ENCODE measurements at regions not wholly inside any gene's neighbourhood (a gene's known extent, or its start where the extent isn't known, plus 50 kb on each side); places are given as distances from the start of the nearest gene placed in this dataset.

- TF ChIP-seq, protein P1, sequence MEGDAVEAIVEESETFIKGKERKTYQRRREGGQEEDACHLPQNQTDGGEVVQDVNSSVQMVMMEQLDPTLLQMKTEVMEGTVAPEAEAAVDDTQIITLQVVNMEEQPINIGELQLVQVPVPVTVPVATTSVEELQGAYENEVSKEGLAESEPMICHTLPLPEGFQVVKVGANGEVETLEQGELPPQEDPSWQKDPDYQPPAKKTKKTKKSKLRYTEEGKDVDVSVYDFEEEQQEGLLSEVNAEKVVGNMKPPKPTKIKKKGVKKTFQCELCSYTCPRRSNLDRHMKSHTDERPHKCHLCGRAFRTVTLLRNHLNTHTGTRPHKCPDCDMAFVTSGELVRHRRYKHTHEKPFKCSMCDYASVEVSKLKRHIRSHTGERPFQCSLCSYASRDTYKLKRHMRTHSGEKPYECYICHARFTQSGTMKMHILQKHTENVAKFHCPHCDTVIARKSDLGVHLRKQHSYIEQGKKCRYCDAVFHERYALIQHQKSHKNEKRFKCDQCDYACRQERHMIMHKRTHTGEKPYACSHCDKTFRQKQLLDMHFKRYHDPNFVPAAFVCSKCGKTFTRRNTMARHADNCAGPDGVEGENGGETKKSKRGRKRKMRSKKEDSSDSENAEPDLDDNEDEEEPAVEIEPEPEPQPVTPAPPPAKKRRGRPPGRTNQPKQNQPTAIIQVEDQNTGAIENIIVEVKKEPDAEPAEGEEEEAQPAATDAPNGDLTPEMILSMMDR (IDR thresholded peaks at IDR 0.05) = no peak
- TF ChIP-seq, protein P2, sequence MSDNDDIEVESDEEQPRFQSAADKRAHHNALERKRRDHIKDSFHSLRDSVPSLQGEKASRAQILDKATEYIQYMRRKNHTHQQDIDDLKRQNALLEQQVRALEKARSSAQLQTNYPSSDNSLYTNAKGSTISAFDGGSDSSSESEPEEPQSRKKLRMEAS (CRISPR knock-in tag; IDR thresholded peaks at IDR 0.05) = no peak
- TF ChIP-seq ATF1 (CRISPR knock-in tag; IDR thresholded peaks at IDR 0.05) (no peak), ESRRA (CRISPR knock-in tag; IDR thresholded peaks at IDR 0.05; ENCODE audit: borderline replicate concordance) (no peak), FOXP1 (CRISPR knock-in tag; IDR thresholded peaks at IDR 0.05; ENCODE audit: borderline replicate concordance) (no peak), SP1 (CRISPR knock-in tag; conservative IDR thresholded peaks at IDR 0.05) (no peak), TEAD4 (CRISPR knock-in tag; IDR thresholded peaks at IDR 0.05) (no peak), GABPB1 (CRISPR knock-in tag; IDR thresholded peaks at IDR 0.05) (no peak), NFYB (CRISPR knock-in tag; conservative IDR thresholded peaks at IDR 0.05; ENCODE audit: low read depth) (no peak), ZNF232 (CRISPR knock-in tag; IDR thresholded peaks at IDR 0.05) (no peak), ZNF121 (CRISPR knock-in tag; IDR thresholded peaks at IDR 0.05) (no peak)
- TF ChIP-seq, protein P3, sequence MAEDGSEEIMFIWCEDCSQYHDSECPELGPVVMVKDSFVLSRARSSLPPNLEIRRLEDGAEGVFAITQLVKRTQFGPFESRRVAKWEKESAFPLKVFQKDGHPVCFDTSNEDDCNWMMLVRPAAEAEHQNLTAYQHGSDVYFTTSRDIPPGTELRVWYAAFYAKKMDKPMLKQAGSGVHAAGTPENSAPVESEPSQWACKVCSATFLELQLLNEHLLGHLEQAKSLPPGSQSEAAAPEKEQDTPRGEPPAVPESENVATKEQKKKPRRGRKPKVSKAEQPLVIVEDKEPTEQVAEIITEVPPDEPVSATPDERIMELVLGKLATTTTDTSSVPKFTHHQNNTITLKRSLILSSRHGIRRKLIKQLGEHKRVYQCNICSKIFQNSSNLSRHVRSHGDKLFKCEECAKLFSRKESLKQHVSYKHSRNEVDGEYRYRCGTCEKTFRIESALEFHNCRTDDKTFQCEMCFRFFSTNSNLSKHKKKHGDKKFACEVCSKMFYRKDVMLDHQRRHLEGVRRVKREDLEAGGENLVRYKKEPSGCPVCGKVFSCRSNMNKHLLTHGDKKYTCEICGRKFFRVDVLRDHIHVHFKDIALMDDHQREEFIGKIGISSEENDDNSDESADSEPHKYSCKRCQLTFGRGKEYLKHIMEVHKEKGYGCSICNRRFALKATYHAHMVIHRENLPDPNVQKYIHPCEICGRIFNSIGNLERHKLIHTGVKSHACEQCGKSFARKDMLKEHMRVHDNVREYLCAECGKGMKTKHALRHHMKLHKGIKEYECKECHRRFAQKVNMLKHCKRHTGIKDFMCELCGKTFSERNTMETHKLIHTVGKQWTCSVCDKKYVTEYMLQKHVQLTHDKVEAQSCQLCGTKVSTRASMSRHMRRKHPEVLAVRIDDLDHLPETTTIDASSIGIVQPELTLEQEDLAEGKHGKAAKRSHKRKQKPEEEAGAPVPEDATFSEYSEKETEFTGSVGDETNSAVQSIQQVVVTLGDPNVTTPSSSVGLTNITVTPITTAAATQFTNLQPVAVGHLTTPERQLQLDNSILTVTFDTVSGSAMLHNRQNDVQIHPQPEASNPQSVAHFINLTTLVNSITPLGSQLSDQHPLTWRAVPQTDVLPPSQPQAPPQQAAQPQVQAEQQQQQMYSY (CRISPR knock-in tag; IDR thresholded peaks at IDR 0.05) = no peak
Observed at GRCh38 chr18:43870626-43871025, 593.3 kb upstream of the SYT4 start.
